ENCODE measurements at regions not wholly inside any gene's neighbourhood (a gene's known extent, or its start where the extent isn't known, plus 50 kb on each side); places are given as distances from the start of the nearest gene placed in this dataset.

DNA sequence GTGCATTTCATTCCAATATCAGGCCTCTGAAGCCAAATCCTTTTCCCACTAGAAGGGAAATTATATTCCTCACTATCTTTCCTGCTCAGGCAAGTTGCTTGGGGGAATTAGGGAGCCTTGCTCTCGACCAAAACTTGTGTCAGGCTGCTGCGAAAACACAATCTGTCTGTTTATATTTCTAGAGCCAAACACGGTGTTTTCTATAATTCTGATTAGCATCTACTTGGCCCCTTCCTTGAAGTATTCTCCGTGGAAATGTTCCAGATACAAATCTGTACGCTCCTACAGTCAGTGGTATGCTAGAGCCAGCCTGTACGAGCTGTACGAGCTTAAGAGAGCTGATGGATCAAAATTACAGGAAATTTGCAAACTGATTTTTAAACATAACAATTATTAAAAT is 299.3 kb upstream of the SALL1 start:
- TF ChIP-seq POLR2AphosphoS5 (IDR thresholded peaks at IDR 0.05) (no peak), CTCF (IDR thresholded peaks at IDR 0.05) (no peak), POLR2A (IDR thresholded peaks at IDR 0.05) (no peak)

Measured in breast epithelium (tissue), 3 donors.